ENCODE measurements at regions not wholly inside any gene's neighbourhood (a gene's known extent, or its start where the extent isn't known, plus 50 kb on each side); places are given as distances from the start of the nearest gene placed in this dataset.

DNA sequence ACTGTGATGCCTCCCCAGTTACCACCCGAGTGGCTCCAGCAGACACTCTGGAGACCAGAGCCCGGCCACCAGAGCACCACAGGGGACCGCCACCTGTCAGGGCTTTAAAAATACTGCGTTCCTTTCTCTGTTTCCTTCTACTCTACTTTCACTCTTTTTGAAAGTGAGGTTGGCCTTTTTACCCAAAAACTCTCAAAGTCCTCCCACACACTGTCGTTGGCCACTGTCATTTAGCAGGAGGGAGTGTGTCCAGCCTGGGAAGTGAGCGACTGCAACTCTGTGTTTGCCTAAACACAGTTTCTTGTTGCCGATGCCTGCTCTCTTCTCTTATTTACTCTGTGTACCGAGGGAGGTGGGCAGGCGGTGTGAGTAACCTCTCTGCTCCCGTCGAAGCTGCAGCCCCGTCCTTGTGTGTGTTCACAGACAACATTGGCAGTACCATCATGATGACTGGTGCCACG is 90.8 kb upstream of the CLDN5 start:
- Histone ChIP-seq H3K9me3 (ENCODE audit: control insufficient read depth, low read depth, low read length) (no peaks in the 10 kb centered on the region), H3K36me3 (ENCODE audit: control insufficient read depth, low read depth, low read length) (no peaks in the 10 kb centered on the region), H3K4me1 (ENCODE audit: control insufficient read depth, low read depth, low read length) (peaks cover 32% of the 10 kb centered on the region), H3K9ac (ENCODE audit: low read length) (no peak overlapping the region), H3K4me3 (ENCODE audit: low read length) (no peak overlapping the region), H3K27ac (ENCODE audit: low read length) (no peak overlapping the region), H3K27me3 (ENCODE audit: control insufficient read depth, insufficient read depth, low read length) (no peaks in the 10 kb centered on the region)

DNA sequence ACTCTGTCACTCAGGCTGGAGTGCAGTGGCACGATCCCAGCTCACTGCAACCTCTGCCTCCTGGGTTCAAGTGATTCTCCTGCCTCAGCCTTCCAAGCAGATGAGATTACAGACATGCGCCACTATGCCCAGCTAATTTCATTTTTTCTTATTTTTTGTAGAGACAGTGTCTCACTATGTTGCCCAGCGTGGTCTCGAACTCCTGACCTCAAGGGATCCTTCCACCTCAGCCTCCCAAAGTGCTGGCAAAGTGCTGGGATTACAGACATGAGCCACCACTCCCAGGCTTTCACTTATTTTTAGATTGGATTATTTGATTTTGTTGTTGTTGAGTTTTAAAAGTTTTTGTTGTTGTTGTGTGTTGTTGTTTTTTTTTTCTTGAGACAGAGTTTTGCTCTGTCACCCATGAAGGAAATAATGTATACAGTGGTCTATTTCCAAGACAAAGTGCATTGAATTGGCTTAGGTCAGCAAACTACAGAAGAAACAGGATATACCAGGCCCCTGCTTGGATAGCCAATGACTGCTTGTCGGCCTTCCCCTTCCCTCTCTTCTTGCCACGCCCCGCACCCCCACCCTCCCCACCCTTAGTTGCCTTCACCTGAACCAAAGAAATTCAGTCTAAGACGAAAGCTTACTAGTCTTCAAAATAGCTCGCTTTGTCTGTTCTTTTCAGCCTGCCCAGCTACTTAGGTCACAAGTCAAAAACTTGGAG is 91.8 kb upstream of the CLDN5 start:
- no peaks in the 10 kb centered on the region for H3K27me3 ChIP-seq (ENCODE audit: control insufficient read depth, insufficient read depth, low read length)
- H3K4me3 ChIP-seq (ENCODE audit: low read length) = no peak overlapping the region
- H3K27ac ChIP-seq (ENCODE audit: low read length) = no peak overlapping the region

DNA sequence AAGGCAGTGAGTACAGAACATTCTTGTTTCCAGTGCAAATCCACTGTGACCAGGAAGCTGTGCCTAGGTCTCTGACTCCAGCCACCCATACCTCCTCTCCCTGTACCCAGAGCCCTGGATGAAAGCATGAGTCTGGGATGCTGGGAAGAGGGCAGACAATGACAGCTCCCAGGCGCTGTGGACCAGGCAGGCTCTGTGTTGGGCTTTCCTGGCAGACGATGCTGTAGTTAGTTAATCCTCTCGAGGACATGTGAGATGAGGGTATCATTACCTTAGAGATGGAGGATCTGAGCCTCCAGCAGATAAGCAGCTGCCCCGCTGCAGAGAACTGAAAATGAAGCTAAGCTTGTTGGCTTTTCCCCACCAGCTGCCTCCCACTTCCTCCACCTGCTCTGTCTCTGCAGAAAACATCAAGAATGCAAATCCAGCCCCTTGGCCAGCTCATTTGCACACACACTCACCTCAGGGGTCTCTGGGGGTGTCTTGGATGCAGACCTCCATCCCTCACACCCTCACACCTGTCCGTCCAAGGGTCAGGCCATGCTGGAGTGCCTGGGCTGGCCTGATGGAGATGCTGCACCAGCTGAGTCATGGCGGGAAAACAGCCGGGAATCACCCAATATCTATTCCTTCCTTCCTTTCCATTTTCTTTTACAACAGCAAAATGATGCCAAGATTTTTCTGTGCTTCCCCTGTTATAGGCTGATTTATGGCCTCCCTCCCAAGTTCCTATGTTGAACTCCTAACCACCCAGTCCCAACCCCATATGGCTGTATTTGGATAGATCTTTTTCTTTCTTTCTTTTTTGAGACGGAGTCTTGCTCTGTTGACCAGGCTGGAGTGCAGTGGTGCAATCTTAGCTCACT is 94.9 kb upstream of the SEPTIN5 start:
- Histone ChIP-seq H3K27me3 (ENCODE audit: control insufficient read depth, insufficient read depth, low read length) (no peaks in the 10 kb centered on the region), H3K9me3 (ENCODE audit: control insufficient read depth, low read depth, low read length) (no peaks in the 10 kb centered on the region), H3K4me3 (ENCODE audit: low read length) (no peak overlapping the region), H3K9ac (ENCODE audit: low read length) (no peak overlapping the region), H3K27ac (ENCODE audit: low read length) (no peak overlapping the region), H3K36me3 (ENCODE audit: control insufficient read depth, low read depth, low read length) (no peaks in the 10 kb centered on the region), H3K4me1 (ENCODE audit: control insufficient read depth, low read depth, low read length) (peaks cover 47% of the 10 kb centered on the region)

More for the DNA sequence above, 91.8 kb upstream of the CLDN5 start:
- Histone ChIP-seq H3K4me1 (ENCODE audit: control insufficient read depth, low read depth, low read length) (peaks cover 26% of the 10 kb centered on the region), H3K9me3 (ENCODE audit: control insufficient read depth, low read depth, low read length) (no peaks in the 10 kb centered on the region), H3K36me3 (ENCODE audit: control insufficient read depth, low read depth, low read length) (no peaks in the 10 kb centered on the region), H3K9ac (ENCODE audit: low read length) (no peak overlapping the region)

DNA sequence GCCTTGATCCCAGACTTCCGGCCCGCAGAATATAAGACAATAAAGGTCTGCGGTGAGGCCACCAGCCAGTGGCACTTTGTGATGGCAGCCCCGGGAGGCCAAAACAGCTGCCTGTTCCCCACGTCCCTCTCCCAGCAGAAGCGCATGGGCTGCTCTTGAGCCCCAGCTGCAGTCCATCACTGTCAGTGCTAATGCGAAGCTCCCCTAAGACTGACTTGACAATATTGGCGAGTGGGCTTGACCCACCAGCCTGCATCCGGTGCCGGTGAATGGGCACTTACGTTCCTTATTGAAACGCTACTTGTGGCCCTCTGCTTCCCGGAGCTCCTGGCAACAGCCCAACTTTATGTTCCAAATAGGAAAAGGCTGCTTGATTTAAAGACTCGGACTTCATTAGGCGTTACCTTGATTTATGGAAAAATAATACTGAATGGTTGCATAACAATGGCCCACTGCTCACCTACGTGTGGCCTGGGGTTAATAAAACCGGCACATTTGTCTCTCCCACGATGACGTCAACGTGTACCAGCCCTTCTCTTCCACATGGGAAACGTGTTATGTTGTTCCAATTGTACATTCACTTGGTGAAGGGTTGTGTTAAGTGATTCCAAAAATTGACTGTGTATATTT is 93.4 kb upstream of the SEPTIN5 start:
- H3K4me1 ChIP-seq (ENCODE audit: control insufficient read depth, low read depth, low read length) = peaks cover 38% of the 10 kb centered on the region
- no peak overlapping the region for H3K4me3 ChIP-seq (ENCODE audit: low read length)
- H3K9ac ChIP-seq (ENCODE audit: low read length) = no peak overlapping the region
- H3K27ac ChIP-seq (ENCODE audit: low read length) = no peak overlapping the region
- no peaks in the 10 kb centered on the region for H3K9me3 ChIP-seq (ENCODE audit: control insufficient read depth, low read depth, low read length)
- no peaks in the 10 kb centered on the region for H3K27me3 ChIP-seq (ENCODE audit: control insufficient read depth, insufficient read depth, low read length)
- H3K36me3 ChIP-seq (ENCODE audit: control insufficient read depth, low read depth, low read length) = no peaks in the 10 kb centered on the region

DNA sequence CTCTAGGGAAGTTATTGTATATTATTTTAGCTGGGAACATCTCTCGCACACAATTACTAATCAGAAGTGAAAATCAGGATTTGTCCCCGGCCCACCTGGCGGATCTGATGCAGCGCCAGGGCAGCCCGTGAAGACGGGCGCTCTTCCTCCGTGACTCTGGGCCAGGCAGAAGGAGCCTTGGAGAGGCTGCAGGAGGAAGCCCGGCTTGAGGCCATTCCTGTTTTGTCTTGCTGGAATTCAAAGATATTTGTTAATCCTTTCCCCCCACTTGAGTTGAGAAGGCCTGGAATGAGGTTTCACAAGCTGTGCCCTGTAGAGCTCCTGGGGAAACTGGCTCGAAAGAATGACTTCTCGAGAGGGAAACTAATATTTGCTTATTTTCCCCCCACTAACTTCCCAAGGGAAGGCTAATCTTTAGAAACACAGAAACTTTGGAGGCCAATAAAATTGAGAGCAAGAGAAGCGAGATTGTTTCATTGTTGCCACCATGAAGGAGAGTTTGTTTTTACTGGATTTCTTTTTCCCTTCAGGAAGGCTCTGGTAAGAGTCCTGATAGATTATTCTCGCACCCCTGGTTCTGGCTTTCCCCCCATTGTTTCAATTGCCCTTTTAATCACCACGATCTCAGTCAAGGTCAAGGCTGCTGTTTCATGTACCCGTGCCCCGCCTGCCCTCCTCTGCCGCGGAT is 92.8 kb upstream of the SEPTIN5 start:
- Histone ChIP-seq H3K9me3 (ENCODE audit: control insufficient read depth, low read depth, low read length) (no peaks in the 10 kb centered on the region), H3K27ac (ENCODE audit: low read length) (no peak overlapping the region), H3K4me3 (ENCODE audit: low read length) (no peak overlapping the region), H3K36me3 (ENCODE audit: control insufficient read depth, low read depth, low read length) (no peaks in the 10 kb centered on the region), H3K27me3 (ENCODE audit: control insufficient read depth, insufficient read depth, low read length) (no peaks in the 10 kb centered on the region), H3K4me1 (ENCODE audit: control insufficient read depth, low read depth, low read length) (peaks cover 39% of the 10 kb centered on the region), H3K9ac (ENCODE audit: low read length) (no peak overlapping the region)

DNA sequence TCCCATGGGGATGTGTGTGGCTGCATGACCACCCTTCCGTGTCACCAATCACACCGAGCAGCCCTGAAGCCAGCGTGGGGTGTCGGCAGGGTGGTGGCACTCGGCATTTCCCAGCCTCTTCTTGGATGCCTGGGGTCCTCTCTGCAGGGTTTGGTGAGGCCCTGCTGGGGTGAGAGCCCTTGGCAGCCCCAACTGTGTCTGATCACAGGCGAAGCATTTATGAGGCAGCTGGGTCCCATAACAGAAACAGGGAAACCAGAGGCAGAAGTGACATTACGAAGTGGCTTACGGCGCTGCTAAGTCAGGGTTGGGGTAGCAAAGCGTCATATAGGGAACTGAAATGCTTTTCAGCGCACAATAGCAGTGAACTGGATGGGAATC is 92.3 kb upstream of the SEPTIN5 start:
- H3K9me3 ChIP-seq (ENCODE audit: control insufficient read depth, low read depth, low read length) = no peaks in the 10 kb centered on the region
- no peak overlapping the region for H3K4me3 ChIP-seq (ENCODE audit: low read length)
- no peak overlapping the region for H3K9ac ChIP-seq (ENCODE audit: low read length)
- peaks cover 36% of the 10 kb centered on the region for H3K4me1 ChIP-seq (ENCODE audit: control insufficient read depth, low read depth, low read length)
- H3K36me3 ChIP-seq (ENCODE audit: control insufficient read depth, low read depth, low read length) = no peaks in the 10 kb centered on the region
- no peaks in the 10 kb centered on the region for H3K27me3 ChIP-seq (ENCODE audit: control insufficient read depth, insufficient read depth, low read length)
- H3K27ac ChIP-seq (ENCODE audit: low read length) = no peak overlapping the region

DNA sequence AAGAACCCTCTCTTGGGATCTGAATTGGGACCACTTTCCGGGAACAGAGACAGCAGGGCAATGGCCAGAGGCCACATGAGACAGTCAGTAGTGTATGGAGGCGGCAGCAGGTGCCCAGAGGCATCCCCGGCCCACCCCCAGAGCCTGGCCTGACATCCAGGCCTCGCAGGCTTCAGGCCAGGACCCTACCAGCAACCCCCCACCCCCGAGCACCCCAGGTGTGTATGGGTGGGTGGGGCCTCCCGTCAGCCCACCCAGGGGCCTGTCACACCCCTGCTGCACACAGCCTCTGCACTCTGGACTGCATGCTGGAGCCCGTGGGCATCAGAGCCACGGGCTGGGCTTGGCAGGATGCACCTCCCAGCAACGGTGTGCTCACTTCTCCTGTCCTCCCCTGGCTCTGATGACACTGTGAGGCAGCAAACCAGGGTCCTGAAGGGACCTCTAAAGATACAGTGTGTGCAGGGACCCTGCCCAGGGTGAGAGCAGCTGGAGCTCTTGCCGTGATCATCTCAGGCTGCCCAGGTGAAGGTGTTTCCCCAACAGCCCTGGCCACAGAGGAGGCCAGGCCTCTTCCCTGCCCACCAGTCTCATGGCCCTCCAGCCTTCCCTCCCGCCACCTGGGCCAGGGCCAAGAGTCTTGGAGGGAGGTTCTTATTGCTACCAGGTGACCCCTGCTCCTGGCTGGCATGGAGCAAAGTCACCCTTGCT is 88.8 kb upstream of the SEPTIN5 start:
- Histone ChIP-seq H3K27me3 (ENCODE audit: control insufficient read depth, insufficient read depth, low read length) (no peaks in the 10 kb centered on the region), H3K9ac (ENCODE audit: low read length) (no peak overlapping the region), H3K27ac (ENCODE audit: low read length) (no peak overlapping the region), H3K4me1 (ENCODE audit: control insufficient read depth, low read depth, low read length) (peaks cover 29% of the 10 kb centered on the region), H3K9me3 (ENCODE audit: control insufficient read depth, low read depth, low read length) (no peaks in the 10 kb centered on the region), H3K36me3 (ENCODE audit: control insufficient read depth, low read depth, low read length) (no peaks in the 10 kb centered on the region), H3K4me3 (ENCODE audit: low read length) (no peak overlapping the region)

DNA sequence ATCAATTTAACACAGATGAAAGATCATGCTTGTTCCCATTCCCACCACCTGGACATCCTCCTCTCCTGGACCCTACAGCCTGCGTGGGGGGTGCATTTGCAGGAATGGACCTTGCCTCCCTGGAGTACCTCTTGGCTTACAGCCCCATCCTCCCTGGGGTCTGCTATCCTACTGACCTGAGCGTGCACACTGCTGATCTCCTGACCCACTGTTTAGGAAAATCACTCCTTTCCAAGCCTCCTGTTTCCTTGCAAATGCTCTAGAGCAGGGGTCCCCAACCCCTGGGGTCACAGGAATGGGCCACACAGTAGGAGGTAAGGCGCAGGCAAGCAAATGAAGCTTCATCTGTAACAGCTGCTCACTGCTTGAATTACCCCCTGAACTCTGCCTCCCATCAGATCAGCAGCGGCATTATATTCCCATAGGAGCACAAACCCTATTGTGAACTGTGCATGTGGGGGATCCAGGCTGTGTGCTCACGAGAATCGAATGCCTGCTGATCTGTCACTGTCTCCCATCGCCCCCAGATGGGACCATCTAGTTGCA is 88.2 kb upstream of the SEPTIN5 start:
- no peaks in the 10 kb centered on the region for H3K36me3 ChIP-seq (ENCODE audit: control insufficient read depth, low read depth, low read length)

DNA sequence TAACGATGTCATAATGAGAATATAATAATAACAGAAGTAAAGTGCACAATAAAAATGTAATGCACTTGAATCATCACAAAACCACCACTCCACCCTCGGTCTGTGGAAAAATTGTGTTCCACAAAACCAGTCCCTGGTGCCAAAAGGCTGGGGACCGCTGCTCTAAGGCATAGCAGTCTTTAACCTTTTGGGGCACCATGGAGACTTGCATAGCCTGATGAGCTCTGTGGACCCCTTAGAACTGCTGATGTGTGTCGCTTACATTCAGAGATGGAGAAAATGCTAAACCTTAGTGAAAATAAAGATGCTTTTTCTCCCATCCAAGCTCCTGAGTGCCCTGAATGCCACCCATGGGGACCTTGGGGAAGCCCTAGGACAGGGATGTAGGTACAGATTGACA is 87.6 kb upstream of the SEPTIN5 start:
- no peaks in the 10 kb centered on the region for H3K9me3 ChIP-seq (ENCODE audit: control insufficient read depth, low read depth, low read length)
- H3K4me3 ChIP-seq (ENCODE audit: low read length) = no peak overlapping the region
- no peaks in the 10 kb centered on the region for H3K36me3 ChIP-seq (ENCODE audit: control insufficient read depth, low read depth, low read length)
- H3K9ac ChIP-seq (ENCODE audit: low read length) = no peak overlapping the region
- H3K27me3 ChIP-seq (ENCODE audit: control insufficient read depth, insufficient read depth, low read length) = no peaks in the 10 kb centered on the region
- peaks cover 19% of the 10 kb centered on the region for H3K4me1 ChIP-seq (ENCODE audit: control insufficient read depth, low read depth, low read length)
- no peak overlapping the region for H3K27ac ChIP-seq (ENCODE audit: low read length)

More for the DNA sequence above, 88.2 kb upstream of the SEPTIN5 start:
- Histone ChIP-seq H3K9me3 (ENCODE audit: control insufficient read depth, low read depth, low read length) (no peaks in the 10 kb centered on the region), H3K27ac (ENCODE audit: low read length) (no peak overlapping the region), H3K9ac (ENCODE audit: low read length) (no peak overlapping the region), H3K4me3 (ENCODE audit: low read length) (no peak overlapping the region), H3K27me3 (ENCODE audit: control insufficient read depth, insufficient read depth, low read length) (no peaks in the 10 kb centered on the region), H3K4me1 (ENCODE audit: control insufficient read depth, low read depth, low read length) (peaks cover 25% of the 10 kb centered on the region)

DNA sequence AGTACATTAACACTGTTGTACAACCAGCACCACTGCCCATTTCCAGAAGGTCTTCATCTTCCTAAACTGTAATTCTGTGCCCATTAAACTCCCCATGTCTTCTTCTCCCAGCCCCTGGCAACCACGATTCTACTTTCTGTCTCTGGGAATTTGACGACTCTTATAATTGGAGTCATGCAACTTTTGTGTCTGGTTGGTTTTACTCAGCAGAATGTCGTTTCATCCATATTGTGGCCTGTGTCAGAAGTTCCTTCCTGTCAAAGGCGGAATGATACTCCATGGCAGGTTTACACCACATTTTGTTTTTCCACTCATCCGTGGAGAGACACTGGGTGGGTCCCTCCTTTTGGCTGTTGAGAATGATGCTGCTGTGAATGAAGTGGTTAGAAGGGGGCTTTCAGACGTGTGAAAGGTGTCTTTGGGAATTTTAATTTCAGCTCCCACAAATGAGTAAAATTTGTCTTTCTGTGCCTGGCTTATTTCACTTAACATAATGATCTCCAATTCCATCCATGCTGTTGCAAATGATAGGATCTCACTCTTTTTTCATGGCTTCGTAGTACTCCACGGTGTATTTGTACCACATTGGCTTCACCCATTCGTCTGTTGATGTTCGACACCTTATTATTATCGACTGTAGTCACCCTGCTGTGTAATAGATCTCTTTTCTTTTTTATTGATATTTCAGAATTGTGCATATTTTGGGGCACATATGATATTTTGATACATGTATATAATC is 86.1 kb upstream of the SEPTIN5 start:
- Histone ChIP-seq H3K27me3 (ENCODE audit: control insufficient read depth, insufficient read depth, low read length) (no peaks in the 10 kb centered on the region), H3K4me3 (ENCODE audit: low read length) (no peak overlapping the region), H3K4me1 (ENCODE audit: control insufficient read depth, low read depth, low read length) (peaks cover 5% of the 10 kb centered on the region), H3K9me3 (ENCODE audit: control insufficient read depth, low read depth, low read length) (no peaks in the 10 kb centered on the region), H3K36me3 (ENCODE audit: control insufficient read depth, low read depth, low read length) (no peaks in the 10 kb centered on the region), H3K27ac (ENCODE audit: low read length) (no peak overlapping the region), H3K9ac (ENCODE audit: low read length) (no peak overlapping the region)

Measured in iPS-18a (cell line).